Anterior cingulate cortex (tissue), 58 donors: ENCODE measurements at regions not wholly inside any gene's neighbourhood (a gene's known extent, or its start where the extent isn't known, plus 50 kb on each side); places are given as distances from the start of the nearest gene placed in this dataset.
"Not testable (repeated sequence)": the region's sequence is repeated elsewhere in the genome, so short reads cannot be mapped to it uniquely, and the experiment has no call there.

Experiments
- DNase-seq, 58 donors: peaks; one replicate each; lab custom pipeline; 2025; lab: John Stamatoyannopoulos, UW

- no peak for DNase-seq
Measured at GRCh38 chr2:10197697-10198076, 75.1 kb downstream of the RRM2 start.

- DNase-seq: not testable (repeated sequence)
Measured at GRCh38 chr2:10198482-10198881, 75.9 kb downstream of the RRM2 start.

GRCh38 chr2:10201201-10201600, 78.7 kb downstream of the RRM2 start:
- no peak for DNase-seq

- no peak for DNase-seq
Measured at GRCh38 chr2:10202131-10202665, 79.7 kb downstream of the RRM2 start.

- DNase-seq: peak in 1 of 58 donors; percentile 33
Measured at GRCh38 chr2:10204326-10205161, 82.0 kb downstream of the RRM2 start.

- DNase-seq: no peak
Measured at GRCh38 chr2:10205162-10205475, 82.6 kb downstream of the RRM2 start.

GRCh38 chr2:10208736-10209135, 86.2 kb downstream of the RRM2 start:
- DNase-seq: no peak

- no peak for DNase-seq
Measured at GRCh38 chr2:10209406-10209935, 86.9 kb downstream of the RRM2 start.

- DNase-seq: no peak
Measured at GRCh38 chr2:10210336-10210735, 87.8 kb downstream of the RRM2 start.

- DNase-seq: no peak
Measured at GRCh38 chr2:10211844-10212422, 89.4 kb downstream of the RRM2 start.

GRCh38 chr2:10212827-10213226, 89.9 kb upstream of the HPCAL1 start:
- DNase-seq: no peak

- no peak for DNase-seq
Measured at GRCh38 chr2:10214179-10214578, 88.5 kb upstream of the HPCAL1 start.

GRCh38 chr2:10215393-10215935, 87.2 kb upstream of the HPCAL1 start:
- DNase-seq: no peak

GRCh38 chr2:10216677-10217488, 85.8 kb upstream of the HPCAL1 start:
- DNase-seq: no peak

GRCh38 chr2:10217489-10218435, 84.9 kb upstream of the HPCAL1 start:
- no peak for DNase-seq

- DNase-seq: no peak
Measured at GRCh38 chr2:10220045-10220901, 82.4 kb upstream of the HPCAL1 start.

- no peak for DNase-seq
Measured at GRCh38 chr2:10220902-10221391, 81.8 kb upstream of the HPCAL1 start.

GRCh38 chr2:10221443-10221842, 81.3 kb upstream of the HPCAL1 start:
- DNase-seq: no peak
